ENCODE measurements at regions not wholly inside any gene's neighbourhood (a gene's known extent, or its start where the extent isn't known, plus 50 kb on each side); places are given as distances from the start of the nearest gene placed in this dataset.

DNA sequence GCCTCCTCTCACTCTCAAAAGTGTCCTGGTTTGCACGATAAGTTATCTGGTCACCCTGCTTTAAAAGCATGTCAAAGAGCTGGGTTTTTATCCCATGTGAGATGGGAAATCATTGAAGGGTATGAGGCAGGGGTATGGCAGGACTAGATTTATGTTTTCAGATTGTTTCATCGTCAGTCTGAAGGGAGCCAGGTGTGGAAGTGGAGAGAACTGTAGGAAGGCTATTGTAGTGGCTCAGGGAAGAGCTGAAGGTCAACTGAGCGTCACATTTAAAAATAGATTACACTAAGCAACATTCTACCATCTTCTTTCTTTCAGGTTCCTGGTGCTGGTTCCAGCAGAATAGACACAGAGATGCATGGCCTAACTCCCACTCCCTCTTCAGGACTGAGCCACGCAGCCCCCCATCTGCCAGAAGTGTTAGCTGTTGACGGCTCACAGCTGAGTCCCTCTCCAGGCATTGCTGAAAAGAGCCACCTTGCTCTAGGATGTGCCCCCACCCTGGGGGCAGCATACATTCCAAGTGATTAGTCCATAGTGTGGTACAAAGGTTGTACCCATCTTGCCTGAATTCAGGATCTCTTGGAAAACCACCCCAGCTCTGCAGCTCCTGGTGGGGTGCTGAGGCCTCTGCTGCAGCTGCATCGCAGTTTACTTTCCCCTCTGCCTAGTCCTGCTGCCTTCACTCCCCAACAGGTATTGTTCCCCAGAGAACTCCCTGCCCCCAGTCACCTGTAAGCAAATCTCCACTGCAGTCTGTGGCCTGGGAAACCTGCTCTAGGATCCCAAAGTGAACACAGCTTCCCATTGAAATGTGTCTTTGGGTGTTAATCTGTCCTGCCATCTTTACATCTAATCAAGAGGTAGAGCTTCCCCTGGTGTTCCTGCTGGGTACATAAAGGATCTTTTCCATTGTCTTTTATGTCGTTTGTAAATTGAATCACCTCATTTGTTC, 79.5 kb upstream of the KLF7 start:
- CTCF ChIA-PET: interaction anchor here (2.0 kb wide), 1 partner anchor 102 kb away, joined by 6 read pairs; no protein-coding TSS in a partner anchor
- BruUV-seq (replicated peaks): no TSS peak
- Histone ChIP-seq H3K4me2 (ENCODE audit: control insufficient read depth, insufficient read depth) (no peak overlapping the region), H3K27me3 (replicated peaks in 1 of 2; ENCODE audit: control insufficient read depth in 2 of 2, insufficient read depth in 2 of 2, low read length in 1 of 2) (no peaks in the 10 kb centered on the region), H2AFZ (ENCODE audit: control insufficient read depth, low read depth, low read length) (no peak overlapping the region), H4K20me1 (ENCODE audit: control insufficient read depth, insufficient read depth) (no peaks in the 10 kb centered on the region), H3K9ac (ENCODE audit: control insufficient read depth, insufficient read depth, low read length) (no peak overlapping the region), H3K4me3 (no peak overlapping the region), H3K36me3 (ENCODE audit: control insufficient read depth in 2 of 2, insufficient read depth in 2 of 2, low read length in 1 of 2) (no peaks in the 10 kb centered on the region), H3K9me3 (replicated peaks; ENCODE audit: control insufficient read depth, insufficient read depth, low read length) (no peaks in the 10 kb centered on the region), H3K27ac (ENCODE audit: control insufficient read depth, insufficient read depth) (no peak overlapping the region), H3K4me1 (ENCODE audit: control insufficient read depth, insufficient read depth, low read length) (peaks cover 4% of the 10 kb centered on the region; the same call in 1 of the 2 replicates), H3K79me2 (ENCODE audit: control insufficient read depth, insufficient read depth, low read length) (no peaks in the 10 kb centered on the region)
- ATAC-seq (no peak), FAIRE-seq (no peak), DNase-seq (ENCODE audit: low read depth, low spot score) (no peak)
- intact Hi-C loops (cut with micrococcal nuclease; ENCODE audit: unreplicated experiment): no loop called here
- RAD21 ChIA-PET (ENCODE audit: unreplicated experiment): no interaction called here
- POLR2A ChIA-PET: no interaction called here
- TF ChIP-seq BRCA1 (IDR thresholded peaks at IDR 0.05; ENCODE audit: low read depth, low read length) (no peak), POLR2AphosphoS2 (IDR thresholded peaks at IDR 0.05; ENCODE audit: low read depth, low read length) (no peak), SUPT20H (IDR thresholded peaks at IDR 0.05; ENCODE audit: borderline replicate concordance, control insufficient read depth, low read depth, low read length) (no peak), IRF4 (IDR thresholded peaks at IDR 0.05; ENCODE audit: low read depth, low read length) (no peak), CHD4 (IDR thresholded peaks at IDR 0.05) (no peak)
- TF ChIP-seq, protein P1, sequence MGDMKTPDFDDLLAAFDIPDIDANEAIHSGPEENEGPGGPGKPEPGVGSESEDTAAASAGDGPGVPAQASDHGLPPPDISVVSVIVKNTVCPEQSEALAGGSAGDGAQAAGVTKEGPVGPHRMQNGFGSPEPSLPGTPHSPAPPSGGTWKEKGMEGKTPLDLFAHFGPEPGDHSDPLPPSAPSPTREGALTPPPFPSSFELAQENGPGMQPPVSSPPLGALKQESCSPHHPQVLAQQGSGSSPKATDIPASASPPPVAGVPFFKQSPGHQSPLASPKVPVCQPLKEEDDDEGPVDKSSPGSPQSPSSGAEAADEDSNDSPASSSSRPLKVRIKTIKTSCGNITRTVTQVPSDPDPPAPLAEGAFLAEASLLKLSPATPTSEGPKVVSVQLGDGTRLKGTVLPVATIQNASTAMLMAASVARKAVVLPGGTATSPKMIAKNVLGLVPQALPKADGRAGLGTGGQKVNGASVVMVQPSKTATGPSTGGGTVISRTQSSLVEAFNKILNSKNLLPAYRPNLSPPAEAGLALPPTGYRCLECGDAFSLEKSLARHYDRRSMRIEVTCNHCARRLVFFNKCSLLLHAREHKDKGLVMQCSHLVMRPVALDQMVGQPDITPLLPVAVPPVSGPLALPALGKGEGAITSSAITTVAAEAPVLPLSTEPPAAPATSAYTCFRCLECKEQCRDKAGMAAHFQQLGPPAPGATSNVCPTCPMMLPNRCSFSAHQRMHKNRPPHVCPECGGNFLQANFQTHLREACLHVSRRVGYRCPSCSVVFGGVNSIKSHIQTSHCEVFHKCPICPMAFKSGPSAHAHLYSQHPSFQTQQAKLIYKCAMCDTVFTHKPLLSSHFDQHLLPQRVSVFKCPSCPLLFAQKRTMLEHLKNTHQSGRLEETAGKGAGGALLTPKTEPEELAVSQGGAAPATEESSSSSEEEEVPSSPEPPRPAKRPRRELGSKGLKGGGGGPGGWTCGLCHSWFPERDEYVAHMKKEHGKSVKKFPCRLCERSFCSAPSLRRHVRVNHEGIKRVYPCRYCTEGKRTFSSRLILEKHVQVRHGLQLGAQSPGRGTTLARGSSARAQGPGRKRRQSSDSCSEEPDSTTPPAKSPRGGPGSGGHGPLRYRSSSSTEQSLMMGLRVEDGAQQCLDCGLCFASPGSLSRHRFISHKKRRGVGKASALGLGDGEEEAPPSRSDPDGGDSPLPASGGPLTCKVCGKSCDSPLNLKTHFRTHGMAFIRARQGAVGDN (IDR thresholded peaks at IDR 0.05): no peak
- SMC1A ChIA-PET (ENCODE audit: uncharacterized antibody, unreplicated experiment): interaction anchor here (0.7 to 1.4 kb wide), 4 partner anchors 9 to 228 kb away, joined by 3 to 10 read pairs (median 3); no protein-coding TSS in a partner anchor
- in situ Hi-C loops (cut with MboI): no loop called here
- WGBS (ENCODE audit: insufficient coverage, insufficient replicate concordance, low lambda C conversion rate, missing lambda C conversion rate): 84% methylated on average over 7 of the region's 7 CpGs

Data from GM12878 (cell line).